Tibial artery (tissue), 4 donors: ENCODE measurements at regions not wholly inside any gene's neighbourhood (a gene's known extent, or its start where the extent isn't known, plus 50 kb on each side); places are given as distances from the start of the nearest gene placed in this dataset.

Experiments used
- DNase-seq, 2 donors: peaks; one replicate each; pipeline ENCODE4 v3.0.0-alpha.2; 2019
- H3K27ac ChIP-seq, 2 donors: fragments of 200-600 bp; sonication (generic) in 1 of 2; 1 replicate in 1 of 2; 2 replicates in 1 of 2; pipeline ENCODE4 v1.5.1; 2018 to 2019; ENCODE audit warnings: mild to moderate bottlenecking in 1 of 2
- H3K27me3 ChIP-seq, 2 donors: fragments of 200-600 bp; sonication (generic) in 1 of 2; one replicate each; pipeline versions ENCODE4 v1.5.1 to v1.6.0; 2016 to 2019
- H3K36me3 ChIP-seq, 3 donors: fragments of 200-600 bp; sonication (generic) in 2 of 3; one replicate each; pipeline ENCODE4 v1.5.1; 2016 to 2019; ENCODE audit warnings: mild to moderate bottlenecking in 2 of 3
- H3K4me1 ChIP-seq, 4 donors: fragments of 200-600 bp; sonication (generic) in 2 of 4; 1 replicate in 3 of 4; 2 replicates in 1 of 4; pipeline ENCODE4 v1.5.1; 2016 to 2019
- H3K4me3 ChIP-seq, 2 donors: fragments of 200-600 bp; sonication (generic) in 1 of 2; 1 replicate in 1 of 2; 2 replicates in 1 of 2; pipeline ENCODE4 v1.5.1; 2018 to 2019; ENCODE audit warnings: mild to moderate bottlenecking in 2 of 2
- H3K9me3 ChIP-seq, 3 donors: fragments of 200-600 bp; sonication (generic) in 1 of 3; one replicate each; pipeline ENCODE4 v1.5.1; 2016 to 2019
- intact Hi-C: fragments of 100-400 bp; cut with DNase I; formaldehyde crosslinking; loops from one replicate; pipeline ENCODE4 v1.15.0; 2023; ENCODE audit warnings: low total_unique reads
- TF ChIP-seq, protein P1 (sequence below), 2 experiments: fragments of 200-600 bp in 1 of 2; fragments of 450-650 bp in 1 of 2; IDR thresholded peaks; one replicate each; pipeline ENCODE4 v1.5.1; 2017 to 2019; ENCODE audit warnings: antibody characterized with exemption in 2 of 2, mild to moderate bottlenecking in 1 of 2, moderate library complexity in 1 of 2

DNA sequence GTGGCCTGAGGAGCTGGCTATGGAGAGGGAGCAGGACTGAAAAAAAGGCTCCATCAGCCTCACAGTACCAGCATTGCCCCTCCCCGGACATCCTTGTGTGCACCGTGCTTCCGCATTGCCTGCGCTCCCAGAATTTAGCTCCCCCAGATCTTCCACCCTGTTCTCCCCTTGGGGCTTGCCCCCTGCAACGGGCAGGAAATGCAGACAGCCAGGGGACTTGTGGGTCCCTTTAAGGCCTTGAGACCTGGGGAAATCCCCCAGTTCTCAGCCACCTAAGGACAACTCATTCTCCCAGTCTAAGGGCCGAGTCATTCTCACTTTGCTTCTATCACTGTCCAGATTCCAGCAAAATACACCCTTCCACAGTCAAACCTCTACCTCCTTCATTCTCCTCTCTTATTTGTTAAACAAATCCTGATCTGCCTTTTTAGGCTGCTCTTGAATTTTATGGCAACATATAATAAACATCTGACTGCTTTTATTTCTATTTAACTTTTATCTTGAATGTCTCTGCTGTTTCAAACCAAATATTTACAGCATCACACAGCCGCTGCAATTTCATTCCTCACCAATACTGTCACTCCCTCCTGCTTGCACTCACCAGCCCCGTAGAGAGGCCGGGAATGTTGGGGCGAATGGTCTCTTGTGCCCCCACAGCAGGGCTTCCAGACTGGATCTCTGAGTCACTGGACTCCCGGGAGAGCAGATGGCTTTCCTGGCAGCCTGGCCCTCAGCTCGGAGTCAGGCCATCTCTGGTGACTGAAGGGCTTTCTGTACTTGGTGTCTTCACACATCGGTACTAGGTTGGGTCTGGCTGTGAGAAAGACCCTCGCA is 221.9 kb downstream of the TSHZ3 start:
- Histone ChIP-seq H3K27me3 (no peaks in the 10 kb centered on the region), H3K4me3 (no peak overlapping the region), H3K36me3 (no peaks in the 10 kb centered on the region), H3K9me3 (no peaks in the 10 kb centered on the region), H3K4me1 (no peaks in the 10 kb centered on the region), H3K27ac (no peak overlapping the region)
- DNase-seq, result no peak
- TF ChIP-seq, protein P1, sequence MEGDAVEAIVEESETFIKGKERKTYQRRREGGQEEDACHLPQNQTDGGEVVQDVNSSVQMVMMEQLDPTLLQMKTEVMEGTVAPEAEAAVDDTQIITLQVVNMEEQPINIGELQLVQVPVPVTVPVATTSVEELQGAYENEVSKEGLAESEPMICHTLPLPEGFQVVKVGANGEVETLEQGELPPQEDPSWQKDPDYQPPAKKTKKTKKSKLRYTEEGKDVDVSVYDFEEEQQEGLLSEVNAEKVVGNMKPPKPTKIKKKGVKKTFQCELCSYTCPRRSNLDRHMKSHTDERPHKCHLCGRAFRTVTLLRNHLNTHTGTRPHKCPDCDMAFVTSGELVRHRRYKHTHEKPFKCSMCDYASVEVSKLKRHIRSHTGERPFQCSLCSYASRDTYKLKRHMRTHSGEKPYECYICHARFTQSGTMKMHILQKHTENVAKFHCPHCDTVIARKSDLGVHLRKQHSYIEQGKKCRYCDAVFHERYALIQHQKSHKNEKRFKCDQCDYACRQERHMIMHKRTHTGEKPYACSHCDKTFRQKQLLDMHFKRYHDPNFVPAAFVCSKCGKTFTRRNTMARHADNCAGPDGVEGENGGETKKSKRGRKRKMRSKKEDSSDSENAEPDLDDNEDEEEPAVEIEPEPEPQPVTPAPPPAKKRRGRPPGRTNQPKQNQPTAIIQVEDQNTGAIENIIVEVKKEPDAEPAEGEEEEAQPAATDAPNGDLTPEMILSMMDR (IDR thresholded peaks at IDR 0.05), result no peak
- intact Hi-C loops, result no loop called here

DNA sequence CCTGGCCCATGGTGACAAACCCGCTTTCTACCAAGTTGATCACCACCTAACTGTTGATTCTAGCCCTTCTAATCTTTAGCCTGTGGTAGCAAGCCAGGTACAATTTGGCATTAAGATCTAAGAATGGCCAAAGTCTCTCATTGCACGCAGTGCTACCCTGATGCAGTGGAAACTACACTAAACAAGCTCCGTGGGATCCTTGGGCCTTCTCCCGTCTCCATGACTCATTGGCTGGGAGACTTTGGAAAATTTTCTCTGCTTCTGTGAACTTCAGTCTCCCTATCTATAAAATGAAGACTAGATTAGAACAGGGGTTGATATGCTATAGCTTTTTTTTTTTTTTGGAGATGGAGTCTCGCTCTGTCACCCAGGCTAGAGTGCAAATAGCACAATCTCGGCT is 223.0 kb downstream of the TSHZ3 start:
- Histone ChIP-seq H3K4me3 (no peak overlapping the region), H3K4me1 (no peaks in the 10 kb centered on the region), H3K27ac (no peak overlapping the region), H3K9me3 (no peaks in the 10 kb centered on the region), H3K36me3 (no peaks in the 10 kb centered on the region), H3K27me3 (no peaks in the 10 kb centered on the region)
- intact Hi-C loops, result no loop called here
- TF ChIP-seq, protein P1 (IDR thresholded peaks at IDR 0.05), result no peak
- DNase-seq, result no peak

DNA sequence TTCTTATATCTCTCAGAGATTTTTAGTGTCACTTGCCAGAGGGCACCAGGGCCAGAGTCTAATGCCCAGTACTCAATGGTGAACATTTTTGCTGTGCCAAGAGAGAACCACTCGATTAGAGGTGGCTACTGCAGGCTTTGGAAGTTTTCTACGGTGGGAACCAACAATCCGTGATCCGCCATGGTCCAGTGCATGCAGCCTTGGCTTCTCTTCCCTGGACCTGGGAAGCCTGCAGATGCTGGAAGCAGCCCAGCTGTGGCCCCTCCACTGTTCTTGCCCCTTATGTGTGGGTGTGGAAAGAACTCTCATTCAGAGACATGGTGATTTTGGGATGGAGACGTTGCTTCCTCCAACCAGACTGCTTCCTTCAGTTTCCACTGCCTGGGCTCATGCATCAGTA is 224.2 kb downstream of the TSHZ3 start:
- TF ChIP-seq, protein P1 (IDR thresholded peaks at IDR 0.05), result no peak
- H3K4me1 ChIP-seq, result no peaks in the 10 kb centered on the region
- no peaks in the 10 kb centered on the region for H3K9me3 ChIP-seq
- no peak overlapping the region for H3K27ac ChIP-seq
- H3K36me3 ChIP-seq, result no peaks in the 10 kb centered on the region
- DNase-seq, result no peak
- intact Hi-C loops, result no loop called here
- H3K27me3 ChIP-seq, result no peaks in the 10 kb centered on the region
- H3K4me3 ChIP-seq, result no peak overlapping the region

DNA sequence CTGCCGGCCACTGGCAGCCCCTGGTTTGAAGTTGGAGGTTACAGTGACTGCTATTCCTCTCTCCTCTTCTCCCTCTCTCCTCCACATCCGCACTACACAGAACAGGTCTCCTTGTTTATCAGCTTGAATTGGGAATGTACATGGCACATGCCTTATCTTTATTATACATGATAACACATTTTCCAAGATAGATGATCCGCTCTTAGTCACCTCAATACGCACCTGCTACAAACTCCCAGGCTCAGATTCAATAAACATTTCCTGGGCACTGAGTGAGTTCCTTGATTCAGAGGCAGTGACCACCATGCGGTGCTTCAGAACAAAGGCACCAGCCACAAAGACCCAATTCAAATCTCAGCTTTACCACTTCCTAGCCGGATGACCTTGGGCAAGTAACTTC is 227.7 kb downstream of the TSHZ3 start:
- Histone ChIP-seq H3K9me3 (no peaks in the 10 kb centered on the region), H3K27me3 (no peaks in the 10 kb centered on the region), H3K36me3 (no peaks in the 10 kb centered on the region), H3K4me1 (no peaks in the 10 kb centered on the region), H3K27ac (no peak overlapping the region), H3K4me3 (no peak overlapping the region)
- TF ChIP-seq, protein P1 (IDR thresholded peaks at IDR 0.05), result no peak
- intact Hi-C loops, result no loop called here
- no peak for DNase-seq

DNA sequence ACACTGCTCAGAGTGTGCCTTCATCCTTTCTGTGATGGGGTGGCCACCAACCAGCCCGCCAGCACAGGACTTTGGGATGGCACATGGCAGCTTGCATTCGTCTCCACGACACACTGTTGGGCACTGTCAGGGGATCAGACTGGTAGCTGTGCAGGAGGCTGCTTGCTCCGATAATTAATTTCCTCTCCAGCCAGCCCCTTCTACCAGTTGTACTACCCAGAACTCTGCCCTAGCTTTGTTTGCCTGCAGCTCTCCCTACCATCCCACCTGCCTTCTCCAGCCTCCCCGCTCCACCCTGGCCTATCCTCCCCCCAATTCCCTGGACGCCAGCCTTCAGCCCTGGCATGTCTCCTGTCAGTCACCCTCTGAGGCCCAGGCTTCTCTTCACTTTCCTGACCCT is 228.3 kb downstream of the TSHZ3 start:
- Histone ChIP-seq H3K4me1 (no peaks in the 10 kb centered on the region), H3K27ac (no peak overlapping the region), H3K4me3 (no peak overlapping the region), H3K27me3 (no peaks in the 10 kb centered on the region), H3K9me3 (no peaks in the 10 kb centered on the region), H3K36me3 (no peaks in the 10 kb centered on the region)
- TF ChIP-seq, protein P1 (IDR thresholded peaks at IDR 0.05), result no peak
- intact Hi-C loops, result no loop called here
- no peak for DNase-seq
